ENCODE measurements at regions not wholly inside any gene's neighbourhood (a gene's known extent, or its start where the extent isn't known, plus 50 kb on each side); places are given as distances from the start of the nearest gene placed in this dataset.

DNA sequence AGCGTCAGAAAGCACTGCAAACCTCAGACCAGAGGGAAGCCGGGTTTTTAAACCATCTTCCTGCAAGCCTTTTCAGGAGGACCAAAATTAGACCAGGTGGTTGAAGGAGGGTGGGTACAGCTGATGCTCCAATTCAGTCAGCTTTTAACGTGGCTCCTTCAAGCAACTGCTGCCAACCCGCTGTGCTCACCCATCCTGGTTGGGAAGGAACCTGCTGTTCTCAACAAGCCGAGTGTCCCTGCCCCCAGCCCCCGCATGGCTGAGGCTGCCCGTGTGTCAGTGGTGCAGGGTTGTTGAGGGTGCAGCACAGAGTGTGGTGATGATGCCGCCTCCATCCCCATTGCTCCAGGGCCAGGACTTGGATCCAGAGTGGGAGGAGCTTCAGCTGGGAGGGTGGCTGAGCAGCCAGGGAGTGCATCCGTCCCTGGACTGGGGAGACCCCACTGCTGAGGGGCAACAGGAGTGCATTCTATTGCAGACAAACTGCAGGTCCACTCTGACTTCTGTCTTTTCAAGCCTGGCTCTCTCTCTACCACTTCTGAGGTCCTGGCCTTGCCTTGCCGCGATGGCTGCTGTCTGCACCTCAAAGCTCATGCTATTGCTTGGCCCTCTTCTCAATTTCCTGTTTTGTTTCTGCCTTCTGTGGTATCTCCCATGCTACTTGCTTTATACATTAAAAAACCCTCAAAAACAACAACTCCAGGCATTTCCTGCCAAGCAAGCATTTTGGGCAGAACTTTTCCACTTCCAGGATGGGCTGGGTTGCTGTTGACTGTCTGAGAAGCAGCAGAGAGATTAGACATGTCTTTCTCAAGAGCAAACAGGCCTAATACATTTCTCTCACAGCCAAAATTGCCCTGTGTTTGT lies 134.7 kb downstream of the DNAJB6 start:
- H3K4me3 ChIP-seq (ENCODE audit: low read depth, low read length) = no peak overlapping the region
- H3K36me3 ChIP-seq (replicated peaks) = no peaks in the 10 kb centered on the region
- DNase-seq = no peak
- peaks cover 4% of the 10 kb centered on the region for H3K27me3 ChIP-seq (replicated peaks)
- no peak overlapping the region for H3K27ac ChIP-seq
- in situ Hi-C loops (cut with HindIII; ENCODE audit: low pct_ligation_motif_present, low sequenced_read_pairs) = no loop called here
- TF ChIP-seq, protein P1, sequence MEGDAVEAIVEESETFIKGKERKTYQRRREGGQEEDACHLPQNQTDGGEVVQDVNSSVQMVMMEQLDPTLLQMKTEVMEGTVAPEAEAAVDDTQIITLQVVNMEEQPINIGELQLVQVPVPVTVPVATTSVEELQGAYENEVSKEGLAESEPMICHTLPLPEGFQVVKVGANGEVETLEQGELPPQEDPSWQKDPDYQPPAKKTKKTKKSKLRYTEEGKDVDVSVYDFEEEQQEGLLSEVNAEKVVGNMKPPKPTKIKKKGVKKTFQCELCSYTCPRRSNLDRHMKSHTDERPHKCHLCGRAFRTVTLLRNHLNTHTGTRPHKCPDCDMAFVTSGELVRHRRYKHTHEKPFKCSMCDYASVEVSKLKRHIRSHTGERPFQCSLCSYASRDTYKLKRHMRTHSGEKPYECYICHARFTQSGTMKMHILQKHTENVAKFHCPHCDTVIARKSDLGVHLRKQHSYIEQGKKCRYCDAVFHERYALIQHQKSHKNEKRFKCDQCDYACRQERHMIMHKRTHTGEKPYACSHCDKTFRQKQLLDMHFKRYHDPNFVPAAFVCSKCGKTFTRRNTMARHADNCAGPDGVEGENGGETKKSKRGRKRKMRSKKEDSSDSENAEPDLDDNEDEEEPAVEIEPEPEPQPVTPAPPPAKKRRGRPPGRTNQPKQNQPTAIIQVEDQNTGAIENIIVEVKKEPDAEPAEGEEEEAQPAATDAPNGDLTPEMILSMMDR (IDR thresholded peaks at IDR 0.05; ENCODE audit: low read depth, low read length, missing control alignments) = no peak

DNA sequence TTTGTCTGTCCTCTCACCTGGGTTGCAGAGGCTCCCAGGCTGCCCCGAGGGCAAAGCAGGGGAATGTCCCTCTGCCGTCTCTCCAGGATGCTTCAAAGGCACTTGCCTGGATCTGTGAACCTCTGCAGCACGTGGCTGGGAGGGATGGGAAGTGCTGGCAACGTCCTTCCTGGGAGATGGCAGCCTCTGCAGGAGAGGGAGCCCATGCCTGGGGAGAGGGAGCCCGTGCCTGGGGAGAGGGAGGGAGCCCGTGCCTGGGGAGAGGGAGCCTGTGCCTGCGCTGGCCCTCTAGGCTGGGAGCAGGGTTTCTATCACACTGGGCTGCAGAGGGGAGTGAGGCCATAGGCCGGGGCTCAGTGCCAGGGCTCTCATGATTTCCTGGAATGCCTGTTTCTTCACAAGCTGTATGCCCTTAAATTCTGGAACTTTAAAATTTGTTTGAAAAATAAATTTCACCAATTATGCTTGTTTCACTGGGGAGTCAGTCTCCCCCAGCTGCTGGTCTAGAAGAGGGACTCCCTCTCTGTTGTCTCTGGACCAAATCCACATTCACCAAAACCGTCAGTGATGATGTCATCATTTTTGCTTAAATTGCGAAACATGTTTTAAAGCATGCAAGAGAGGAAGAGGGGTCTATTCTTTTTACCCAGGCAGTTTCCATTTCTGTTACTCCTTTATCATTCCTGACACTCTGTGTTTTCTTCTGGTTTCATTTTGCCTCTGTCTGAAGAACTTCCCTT lies 135.7 kb downstream of the DNAJB6 start:
- no peak for DNase-seq
- Histone ChIP-seq H3K4me3 (ENCODE audit: low read depth, low read length) (no peak overlapping the region), H3K27ac (no peak overlapping the region), H3K27me3 (replicated peaks) (no peaks in the 10 kb centered on the region), H3K36me3 (replicated peaks) (no peaks in the 10 kb centered on the region)
- TF ChIP-seq, protein P1 (IDR thresholded peaks at IDR 0.05; ENCODE audit: low read depth, low read length, missing control alignments) = no peak
- in situ Hi-C loops (cut with HindIII; ENCODE audit: low pct_ligation_motif_present, low sequenced_read_pairs) = no loop called here

DNA sequence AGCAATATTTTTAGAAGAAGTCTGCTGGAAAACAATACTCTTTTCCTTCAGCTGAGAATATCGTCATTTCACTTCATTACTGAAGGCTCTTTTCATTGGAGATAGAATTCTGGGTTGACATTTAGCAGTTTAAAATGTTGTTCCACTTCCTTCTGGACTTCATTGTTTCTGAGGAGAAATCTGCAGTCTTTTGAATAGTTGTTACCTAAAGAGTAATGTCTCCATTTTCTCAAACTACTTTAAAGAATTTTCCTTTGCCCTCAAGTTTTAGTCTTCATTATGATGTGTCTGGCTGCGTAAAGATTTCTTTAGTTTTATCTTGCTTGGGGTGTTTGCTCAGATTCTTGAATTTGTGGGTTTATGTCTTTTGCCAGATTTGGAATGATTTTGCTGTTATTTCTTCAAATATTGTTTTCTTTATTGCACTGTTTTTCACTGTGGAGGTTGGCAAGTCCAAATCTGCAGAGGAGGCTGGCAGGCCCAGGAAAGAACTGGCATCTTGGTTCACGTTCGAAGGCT lies 136.3 kb downstream of the DNAJB6 start:
- no peak overlapping the region for H3K27ac ChIP-seq
- no peaks in the 10 kb centered on the region for H3K36me3 ChIP-seq (replicated peaks)
- TF ChIP-seq, protein P1 (IDR thresholded peaks at IDR 0.05; ENCODE audit: low read depth, low read length, missing control alignments) = no peak
- in situ Hi-C loops (cut with HindIII; ENCODE audit: low pct_ligation_motif_present, low sequenced_read_pairs) = no loop called here
- no peak overlapping the region for H3K4me3 ChIP-seq (ENCODE audit: low read depth, low read length)
- H3K27me3 ChIP-seq (replicated peaks) = no peaks in the 10 kb centered on the region
- DNase-seq = no peak

DNA sequence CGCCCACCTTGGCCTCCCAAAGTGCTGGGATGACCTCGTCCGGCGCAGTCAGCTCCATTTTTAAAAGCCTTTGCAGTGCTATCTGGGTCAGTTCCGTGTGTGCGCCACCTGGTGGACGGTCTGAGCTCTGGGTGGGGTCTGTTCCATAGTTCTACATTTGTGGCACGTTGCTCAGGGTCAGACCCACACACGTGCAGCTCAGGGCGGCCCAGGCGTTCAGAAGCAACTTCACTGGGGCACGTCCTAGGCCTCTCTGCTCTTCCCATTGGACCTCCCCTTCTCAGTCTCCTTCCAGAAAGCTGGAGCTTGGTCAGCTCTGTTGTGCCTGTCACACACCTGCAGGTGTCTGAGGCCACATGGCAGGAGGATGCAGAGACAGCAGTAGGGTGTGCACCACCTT lies 137.9 kb downstream of the DNAJB6 start:
- Histone ChIP-seq H3K27me3 (replicated peaks) (no peaks in the 10 kb centered on the region), H3K36me3 (replicated peaks) (no peaks in the 10 kb centered on the region), H3K4me3 (ENCODE audit: low read depth, low read length) (no peak overlapping the region), H3K27ac (no peak overlapping the region)
- TF ChIP-seq, protein P1 (IDR thresholded peaks at IDR 0.05; ENCODE audit: low read depth, low read length, missing control alignments) = peak; percentile 51
- DNase-seq = no peak
- in situ Hi-C loops (cut with HindIII; ENCODE audit: low pct_ligation_motif_present, low sequenced_read_pairs) = no loop called here

DNA sequence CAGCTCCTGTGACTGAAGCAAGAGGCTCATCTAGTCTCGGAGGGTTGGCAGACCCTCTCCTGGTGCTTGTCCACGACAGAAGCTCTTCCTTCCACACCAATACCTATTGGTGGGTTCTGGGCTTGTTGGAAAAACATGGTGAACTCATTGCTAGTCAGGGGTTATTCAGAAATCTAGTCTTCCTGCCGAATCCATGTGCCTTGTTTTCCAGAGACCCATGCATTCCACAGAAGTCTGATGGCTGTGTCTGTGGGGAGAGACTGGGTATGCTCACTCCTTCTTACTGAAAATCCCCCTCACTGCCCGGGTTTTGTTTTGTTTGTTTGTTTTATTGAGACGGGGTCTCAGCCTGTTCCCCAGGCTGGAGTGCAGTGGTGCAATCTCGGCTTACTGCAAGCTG lies 138.3 kb downstream of the DNAJB6 start:
- DNase-seq = no peak
- in situ Hi-C loops (cut with HindIII; ENCODE audit: low pct_ligation_motif_present, low sequenced_read_pairs) = no loop called here
- H3K27me3 ChIP-seq (replicated peaks) = no peaks in the 10 kb centered on the region

More for the DNA sequence above, 138.3 kb downstream of the DNAJB6 start:
- no peaks in the 10 kb centered on the region for H3K36me3 ChIP-seq (replicated peaks)
- H3K27ac ChIP-seq = no peak overlapping the region
- no peak overlapping the region for H3K4me3 ChIP-seq (ENCODE audit: low read depth, low read length)
- TF ChIP-seq, protein P1 (IDR thresholded peaks at IDR 0.05; ENCODE audit: low read depth, low read length, missing control alignments) = no peak
